ENCODE measurements at regions not wholly inside any gene's neighbourhood (a gene's known extent, or its start where the extent isn't known, plus 50 kb on each side); places are given as distances from the start of the nearest gene placed in this dataset.

DNA sequence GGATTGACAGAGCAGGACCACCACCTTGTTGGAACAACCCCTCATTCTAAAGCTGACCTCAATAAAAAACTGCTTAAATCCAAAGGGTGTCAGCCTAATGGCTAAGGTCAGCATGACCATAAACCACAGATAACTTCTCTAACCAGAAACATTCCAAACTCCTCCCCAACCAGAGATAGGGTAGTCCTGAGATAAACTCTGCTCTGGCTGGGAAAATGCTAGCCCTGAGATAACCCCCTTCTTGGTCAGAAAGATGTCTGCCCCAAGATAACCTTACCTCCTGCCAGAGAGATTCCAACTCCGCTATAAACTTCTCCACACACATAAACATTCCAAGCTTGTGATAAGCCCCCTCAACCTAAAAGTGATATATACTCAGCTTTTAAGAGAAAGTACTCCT lies 364.8 kb upstream of the RBMY1B start:
- no peak overlapping the region for H3K9ac ChIP-seq (ENCODE audit: low read depth in 1 of 2, low read length in 2 of 2)
- H3K27me3 ChIP-seq (ENCODE audit: control insufficient read depth in 1 of 2, insufficient read depth in 2 of 2, low read length in 2 of 2) = no peaks in the 10 kb centered on the region
- no peaks in the 10 kb centered on the region for H3K4me1 ChIP-seq (ENCODE audit: control insufficient read depth in 1 of 2, insufficient read depth in 2 of 2, low read length in 2 of 2)
- no peaks in the 10 kb centered on the region for H3K36me3 ChIP-seq (ENCODE audit: control insufficient read depth in 1 of 2, insufficient read depth in 2 of 2, low read length in 2 of 2)
- H3K4me3 ChIP-seq (ENCODE audit: low read depth in 1 of 2, low read length in 2 of 2) = no peak overlapping the region
- no peak overlapping the region for H3K27ac ChIP-seq (ENCODE audit: low read depth, low read length)
- no peaks in the 10 kb centered on the region for H3K9me3 ChIP-seq (ENCODE audit: control insufficient read depth in 1 of 2, low read length in 2 of 2)

- no peaks in the 10 kb centered on the region for H3K27me3 ChIP-seq (ENCODE audit: control insufficient read depth in 1 of 2, insufficient read depth in 2 of 2, low read length in 2 of 2)
- H3K27ac ChIP-seq (ENCODE audit: low read depth, low read length) = no peak overlapping the region
- H3K36me3 ChIP-seq (ENCODE audit: control insufficient read depth in 1 of 2, insufficient read depth in 2 of 2, low read length in 2 of 2) = peaks cover 0 to 4% of the 10 kb centered on the region in 2 donors
- no peaks in the 10 kb centered on the region for H3K9me3 ChIP-seq (ENCODE audit: control insufficient read depth in 1 of 2, low read length in 2 of 2)
- no peaks in the 10 kb centered on the region for H3K4me1 ChIP-seq (ENCODE audit: control insufficient read depth in 1 of 2, insufficient read depth in 2 of 2, low read length in 2 of 2)
- no peak overlapping the region for H3K4me3 ChIP-seq (ENCODE audit: low read depth in 1 of 2, low read length in 2 of 2)
- no peak overlapping the region for H3K9ac ChIP-seq (ENCODE audit: low read depth in 1 of 2, low read length in 2 of 2)
These were observed 361.2 kb upstream of the RBMY1B start for GRCh38 chrY:21149971-21150370.

GRCh38 chrY:21169821-21170220 lies 341.3 kb upstream of the RBMY1B start:
- Histone ChIP-seq H3K9ac (ENCODE audit: low read depth in 1 of 2, low read length in 2 of 2) (no peak overlapping the region), H3K4me3 (ENCODE audit: low read depth in 1 of 2, low read length in 2 of 2) (no peak overlapping the region)

GRCh38 chrY:21174697-21175463 lies 336.3 kb upstream of the RBMY1B start:
- H3K27me3 ChIP-seq (ENCODE audit: control insufficient read depth in 1 of 2, insufficient read depth in 2 of 2, low read length in 2 of 2) = no peaks in the 10 kb centered on the region
- peaks cover 14 to 18% of the 10 kb centered on the region in 2 donors for H3K4me1 ChIP-seq (ENCODE audit: control insufficient read depth in 1 of 2, insufficient read depth in 2 of 2, low read length in 2 of 2)
- no peaks in the 10 kb centered on the region for H3K9me3 ChIP-seq (ENCODE audit: control insufficient read depth in 1 of 2, low read length in 2 of 2)
- no peak overlapping the region for H3K9ac ChIP-seq (ENCODE audit: low read depth in 1 of 2, low read length in 2 of 2)
- no peak overlapping the region for H3K4me3 ChIP-seq (ENCODE audit: low read depth in 1 of 2, low read length in 2 of 2)
- no peaks in the 10 kb centered on the region for H3K36me3 ChIP-seq (ENCODE audit: control insufficient read depth in 1 of 2, insufficient read depth in 2 of 2, low read length in 2 of 2)
- H3K27ac ChIP-seq (ENCODE audit: low read depth, low read length) = no peak overlapping the region

More at GRCh38 chrY:21169821-21170220, 341.3 kb upstream of the RBMY1B start:
- H3K27ac ChIP-seq (ENCODE audit: low read depth, low read length) = no peak overlapping the region
- H3K4me1 ChIP-seq (ENCODE audit: control insufficient read depth in 1 of 2, insufficient read depth in 2 of 2, low read length in 2 of 2) = peaks cover 12% of the 10 kb centered on the region in 2 donors
- H3K36me3 ChIP-seq (ENCODE audit: control insufficient read depth in 1 of 2, insufficient read depth in 2 of 2, low read length in 2 of 2) = no peaks in the 10 kb centered on the region
- H3K9me3 ChIP-seq (ENCODE audit: control insufficient read depth in 1 of 2, low read length in 2 of 2) = no peaks in the 10 kb centered on the region
- H3K27me3 ChIP-seq (ENCODE audit: control insufficient read depth in 1 of 2, insufficient read depth in 2 of 2, low read length in 2 of 2) = no peaks in the 10 kb centered on the region

- H3K4me1 ChIP-seq (ENCODE audit: control insufficient read depth in 1 of 2, insufficient read depth in 2 of 2, low read length in 2 of 2) = peaks cover 18% of the 10 kb centered on the region in 2 donors
- no peak overlapping the region for H3K9ac ChIP-seq (ENCODE audit: low read depth in 1 of 2, low read length in 2 of 2)
- no peak overlapping the region for H3K27ac ChIP-seq (ENCODE audit: low read depth, low read length)
- no peak overlapping the region for H3K4me3 ChIP-seq (ENCODE audit: low read depth in 1 of 2, low read length in 2 of 2)
- no peaks in the 10 kb centered on the region for H3K36me3 ChIP-seq (ENCODE audit: control insufficient read depth in 1 of 2, insufficient read depth in 2 of 2, low read length in 2 of 2)
- no peaks in the 10 kb centered on the region for H3K9me3 ChIP-seq (ENCODE audit: control insufficient read depth in 1 of 2, low read length in 2 of 2)
- no peaks in the 10 kb centered on the region for H3K27me3 ChIP-seq (ENCODE audit: control insufficient read depth in 1 of 2, insufficient read depth in 2 of 2, low read length in 2 of 2)
These were observed 335.6 kb upstream of the RBMY1B start for GRCh38 chrY:21175505-21175904.

DNA sequence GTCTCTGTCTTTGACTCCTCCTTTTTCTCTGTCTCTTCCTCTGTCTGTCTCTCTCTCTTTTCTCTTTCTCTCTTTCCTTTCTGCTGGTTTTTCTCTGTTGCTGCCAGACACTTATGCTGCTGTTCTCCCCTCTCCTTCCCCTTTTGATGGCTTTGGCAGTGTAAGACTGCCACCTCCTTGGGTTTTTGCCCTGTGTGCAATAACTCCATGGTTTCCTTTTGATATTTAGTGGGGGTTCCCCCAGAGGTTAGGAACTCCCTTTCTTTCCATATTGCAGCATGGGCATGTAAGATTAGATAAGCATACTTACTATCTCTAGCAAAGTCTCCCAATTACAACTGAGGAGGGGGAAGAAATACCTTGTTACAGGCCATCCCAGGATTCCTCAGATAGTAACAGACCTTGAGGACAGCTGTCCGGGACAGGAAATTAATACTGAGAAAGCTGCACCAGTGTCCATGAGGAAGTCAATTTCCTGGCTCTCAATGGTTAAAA lies 333.8 kb upstream of the RBMY1B start:
- Histone ChIP-seq H3K4me1 (ENCODE audit: control insufficient read depth in 1 of 2, insufficient read depth in 2 of 2, low read length in 2 of 2) (peaks cover 20 to 22% of the 10 kb centered on the region in 2 donors), H3K9ac (ENCODE audit: low read depth in 1 of 2, low read length in 2 of 2) (no peak overlapping the region), H3K36me3 (ENCODE audit: control insufficient read depth in 1 of 2, insufficient read depth in 2 of 2, low read length in 2 of 2) (no peaks in the 10 kb centered on the region), H3K27me3 (ENCODE audit: control insufficient read depth in 1 of 2, insufficient read depth in 2 of 2, low read length in 2 of 2) (no peaks in the 10 kb centered on the region), H3K9me3 (ENCODE audit: control insufficient read depth in 1 of 2, low read length in 2 of 2) (no peaks in the 10 kb centered on the region), H3K27ac (ENCODE audit: low read depth, low read length) (no peak overlapping the region), H3K4me3 (ENCODE audit: low read depth in 1 of 2, low read length in 2 of 2) (no peak overlapping the region)

DNA sequence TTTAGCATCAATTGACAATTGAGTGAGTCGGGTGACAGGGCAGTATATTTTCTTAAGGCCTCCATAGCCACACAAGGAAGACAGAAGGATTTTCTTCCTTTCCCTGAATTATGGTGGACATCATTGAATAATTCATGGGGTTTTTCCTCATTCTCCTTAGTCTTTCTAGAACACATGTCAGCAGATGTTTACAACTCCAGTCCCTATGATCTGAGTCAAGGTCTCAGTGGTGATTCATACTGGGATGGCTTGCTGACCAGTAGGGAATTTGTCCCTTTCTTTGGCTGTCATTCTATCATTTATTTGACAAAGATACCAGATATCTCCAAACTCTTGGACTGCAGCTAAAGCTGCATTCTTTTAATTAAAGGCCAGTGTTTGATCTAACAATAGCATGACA lies 332.9 kb upstream of the RBMY1B start:
- no peaks in the 10 kb centered on the region for H3K36me3 ChIP-seq (ENCODE audit: control insufficient read depth in 1 of 2, insufficient read depth in 2 of 2, low read length in 2 of 2)
- H3K4me3 ChIP-seq (ENCODE audit: low read depth in 1 of 2, low read length in 2 of 2) = no peak overlapping the region
- peaks cover 20 to 29% of the 10 kb centered on the region in 2 donors for H3K4me1 ChIP-seq (ENCODE audit: control insufficient read depth in 1 of 2, insufficient read depth in 2 of 2, low read length in 2 of 2)
- H3K9me3 ChIP-seq (ENCODE audit: control insufficient read depth in 1 of 2, low read length in 2 of 2) = no peaks in the 10 kb centered on the region
- H3K27me3 ChIP-seq (ENCODE audit: control insufficient read depth in 1 of 2, insufficient read depth in 2 of 2, low read length in 2 of 2) = no peaks in the 10 kb centered on the region
- H3K27ac ChIP-seq (ENCODE audit: low read depth, low read length) = no peak overlapping the region
- H3K9ac ChIP-seq (ENCODE audit: low read depth in 1 of 2, low read length in 2 of 2) = no peak overlapping the region

DNA sequence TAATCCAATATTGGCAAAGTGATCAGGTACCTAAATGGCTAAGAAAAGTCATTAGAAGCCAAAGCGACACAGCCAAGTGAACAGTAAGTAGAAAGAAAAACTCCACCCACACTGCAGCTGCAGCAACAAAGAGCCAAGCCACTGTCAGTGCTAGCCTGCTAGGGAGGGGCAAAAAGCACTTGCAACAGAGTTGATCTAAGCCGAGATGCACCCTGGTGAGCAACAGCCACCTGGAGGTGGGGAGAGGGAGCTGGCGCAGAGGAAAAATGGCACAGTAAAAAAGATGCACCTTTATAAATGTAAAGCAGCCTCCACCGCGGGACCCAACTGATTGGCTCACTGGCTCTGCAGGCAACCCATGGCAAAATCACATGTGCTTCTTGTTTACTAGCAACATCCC lies 330.2 kb upstream of the RBMY1B start:
- Histone ChIP-seq H3K27ac (ENCODE audit: low read depth, low read length) (no peak overlapping the region), H3K9me3 (ENCODE audit: control insufficient read depth in 1 of 2, low read length in 2 of 2) (no peaks in the 10 kb centered on the region), H3K9ac (ENCODE audit: low read depth in 1 of 2, low read length in 2 of 2) (no peak overlapping the region), H3K27me3 (ENCODE audit: control insufficient read depth in 1 of 2, insufficient read depth in 2 of 2, low read length in 2 of 2) (no peaks in the 10 kb centered on the region), H3K4me1 (ENCODE audit: control insufficient read depth in 1 of 2, insufficient read depth in 2 of 2, low read length in 2 of 2) (peaks cover 6 to 18% of the 10 kb centered on the region in 2 donors), H3K36me3 (ENCODE audit: control insufficient read depth in 1 of 2, insufficient read depth in 2 of 2, low read length in 2 of 2) (no peaks in the 10 kb centered on the region), H3K4me3 (ENCODE audit: low read depth in 1 of 2, low read length in 2 of 2) (no peak overlapping the region)

DNA sequence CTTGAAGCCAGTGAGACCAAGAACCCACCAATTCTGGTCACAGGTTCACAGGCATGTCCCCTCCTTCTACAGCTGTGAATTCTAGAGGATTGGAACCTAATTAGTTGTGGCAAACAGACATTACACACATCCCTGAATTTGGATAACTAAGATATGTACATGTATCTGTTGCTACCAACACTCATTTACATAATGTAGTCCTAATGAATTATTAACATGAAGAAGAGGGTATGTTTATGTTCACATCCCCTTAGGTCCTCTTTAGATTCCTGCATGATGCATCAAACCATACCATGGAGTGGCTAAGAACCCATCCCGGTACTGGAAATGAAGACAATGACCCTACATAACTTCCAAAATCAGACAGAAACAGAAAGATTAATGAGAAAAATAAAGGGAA lies 326.9 kb upstream of the RBMY1B start:
- H3K9me3 ChIP-seq (ENCODE audit: control insufficient read depth in 1 of 2, low read length in 2 of 2) = no peaks in the 10 kb centered on the region
- no peaks in the 10 kb centered on the region for H3K27me3 ChIP-seq (ENCODE audit: control insufficient read depth in 1 of 2, insufficient read depth in 2 of 2, low read length in 2 of 2)
- H3K36me3 ChIP-seq (ENCODE audit: control insufficient read depth in 1 of 2, insufficient read depth in 2 of 2, low read length in 2 of 2) = no peaks in the 10 kb centered on the region
- H3K4me3 ChIP-seq (ENCODE audit: low read depth in 1 of 2, low read length in 2 of 2) = no peak overlapping the region
- no peak overlapping the region for H3K9ac ChIP-seq (ENCODE audit: low read depth in 1 of 2, low read length in 2 of 2)
- H3K27ac ChIP-seq (ENCODE audit: low read depth, low read length) = no peak overlapping the region
- peaks cover 6 to 16% of the 10 kb centered on the region in 2 donors for H3K4me1 ChIP-seq (ENCODE audit: control insufficient read depth in 1 of 2, insufficient read depth in 2 of 2, low read length in 2 of 2)

DNA sequence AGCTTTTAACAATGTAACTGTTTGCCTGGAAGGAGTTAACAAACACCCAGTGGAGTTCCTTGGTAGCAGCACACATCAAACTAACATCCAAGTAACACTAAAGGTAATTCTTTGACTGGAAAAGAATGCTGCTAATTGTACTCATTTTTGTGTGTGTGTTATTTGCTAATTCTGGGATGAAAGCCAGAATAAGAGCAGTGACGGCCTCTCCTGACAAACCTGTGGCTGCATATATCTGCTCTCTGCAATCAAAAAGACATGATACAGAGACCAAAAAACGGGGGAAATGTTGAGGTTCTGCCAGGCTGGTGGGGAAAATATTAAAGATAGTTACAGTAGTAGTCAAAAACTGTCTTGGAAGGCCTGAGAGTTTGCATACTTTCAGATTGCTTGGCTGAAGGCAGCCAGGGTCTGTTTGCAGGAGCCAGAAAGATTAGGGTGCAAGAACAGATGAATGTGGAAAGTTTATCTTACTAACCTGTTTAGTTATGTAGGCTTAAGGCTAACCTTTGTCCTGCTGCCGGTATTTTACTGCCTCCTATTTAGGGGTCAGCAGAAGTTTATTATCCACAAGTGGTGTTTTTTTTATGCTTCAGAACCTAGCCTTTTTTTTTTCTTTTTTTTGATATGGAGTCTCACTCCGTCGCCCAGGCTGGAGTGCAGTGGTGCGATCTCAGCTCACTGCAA lies 325.6 kb upstream of the RBMY1B start:
- Histone ChIP-seq H3K4me3 (ENCODE audit: low read depth in 1 of 2, low read length in 2 of 2) (no peak overlapping the region), H3K36me3 (ENCODE audit: control insufficient read depth in 1 of 2, insufficient read depth in 2 of 2, low read length in 2 of 2) (no peaks in the 10 kb centered on the region), H3K9ac (ENCODE audit: low read depth in 1 of 2, low read length in 2 of 2) (no peak overlapping the region), H3K9me3 (ENCODE audit: control insufficient read depth in 1 of 2, low read length in 2 of 2) (no peaks in the 10 kb centered on the region), H3K27me3 (ENCODE audit: control insufficient read depth in 1 of 2, insufficient read depth in 2 of 2, low read length in 2 of 2) (no peaks in the 10 kb centered on the region), H3K4me1 (ENCODE audit: control insufficient read depth in 1 of 2, insufficient read depth in 2 of 2, low read length in 2 of 2) (peaks cover 1 to 16% of the 10 kb centered on the region in 2 donors), H3K27ac (ENCODE audit: low read depth, low read length) (no peak overlapping the region)

Measured in duodenal mucosa (tissue), 2 donors.